Hematopoietic multipotent progenitor cell (in vitro differentiated cells): ENCODE measurements at regions not wholly inside any gene's neighbourhood (a gene's known extent, or its start where the extent isn't known, plus 50 kb on each side); places are given as distances from the start of the nearest gene placed in this dataset.
"Not testable (repeated sequence)": the region's sequence is repeated elsewhere in the genome, so short reads cannot be mapped to it uniquely, and the experiment has no call there.

ENCODE experiments used
- DNase-seq, 3 donors: peaks; one replicate each; pipeline ENCODE4 v3.0.0-alpha.2; 2011 to 2015; ENCODE audit warnings: low read depth in 2 of 3, low spot score in 2 of 3

GRCh38 chr15:92820236-92821021 lies 79.7 kb upstream of the CHD2 start:
- DNase-seq: peak; percentile 75 to 84 (median 83)

- DNase-seq: no peak
These were observed 78.5 kb upstream of the CHD2 start for GRCh38 chr15:92821491-92822116.

- no peak for DNase-seq
These were observed 77.6 kb upstream of the CHD2 start for GRCh38 chr15:92822216-92823144.

GRCh38 chr15:92825985-92826384 lies 74.1 kb upstream of the CHD2 start:
- DNase-seq: no peak

GRCh38 chr15:92827991-92828390 lies 72.1 kb upstream of the CHD2 start:
- not testable (repeated sequence) for DNase-seq

GRCh38 chr15:92829875-92830274 lies 70.2 kb upstream of the CHD2 start:
- DNase-seq: no peak

- no peak for DNase-seq
These were observed 68.8 kb upstream of the CHD2 start for GRCh38 chr15:92831336-92831654.

- peak; percentile 71 to 96 (median 93) for DNase-seq
These were observed 68.3 kb upstream of the CHD2 start for GRCh38 chr15:92831655-92832328.

- DNase-seq: no peak
These were observed 67.1 kb upstream of the CHD2 start for GRCh38 chr15:92833106-92833433.

- DNase-seq: no peak
These were observed 66.4 kb upstream of the CHD2 start for GRCh38 chr15:92833493-92834271.

- DNase-seq: no peak
These were observed 60.4 kb upstream of the CHD2 start for GRCh38 chr15:92839696-92840095.

- DNase-seq: no peak
These were observed 60.0 kb upstream of the CHD2 start for GRCh38 chr15:92840149-92840548.

- DNase-seq: no peak
These were observed 56.8 kb upstream of the CHD2 start for GRCh38 chr15:92843326-92843725.

GRCh38 chr15:92843814-92844213 lies 56.3 kb upstream of the CHD2 start:
- no peak for DNase-seq

GRCh38 chr15:92845126-92845508 lies 55.0 kb upstream of the CHD2 start:
- peak in 2 of 3 donors; percentile 84 to 95 for DNase-seq

- DNase-seq: no peak
These were observed 53.4 kb upstream of the CHD2 start for GRCh38 chr15:92846741-92847140.

GRCh38 chr15:92847841-92848240 lies 52.3 kb upstream of the CHD2 start:
- no peak for DNase-seq

- no peak for DNase-seq
These were observed 51.7 kb upstream of the CHD2 start for GRCh38 chr15:92848464-92848851.

GRCh38 chr15:92848852-92849598 lies 51.1 kb upstream of the CHD2 start:
- peak in 2 of 3 donors; percentile 27 to 43 for DNase-seq

- DNase-seq: not testable (repeated sequence)
These were observed 49.9 kb upstream of the CHD2 start for GRCh38 chr15:92850218-92850617.
